ENCODE measurements at regions not wholly inside any gene's neighbourhood (a gene's known extent, or its start where the extent isn't known, plus 50 kb on each side); places are given as distances from the start of the nearest gene placed in this dataset.
"Not testable (repeated sequence)": the region's sequence is repeated elsewhere in the genome, so short reads cannot be mapped to it uniquely, and the experiment has no call there.

GRCh38 chr13:86606264-86606663 is 807.0 kb upstream of the SLITRK6 start:
- in situ Hi-C loops (cut with MboI; ENCODE audit: low sequenced_read_pairs, unreplicated experiment) = no loop called here
- no peak for TF ChIP-seq CTCF (IDR thresholded peaks at IDR 0.05; ENCODE audit: borderline replicate concordance, control extremely low read depth, extremely low read depth, insufficient read depth, missing control alignments)
- DNase-seq (ENCODE audit: low spot score) = no peak

- no peak for DNase-seq (ENCODE audit: low spot score)
- TF ChIP-seq CTCF (IDR thresholded peaks at IDR 0.05; ENCODE audit: borderline replicate concordance, control extremely low read depth, extremely low read depth, insufficient read depth, missing control alignments) = no peak
- in situ Hi-C loops (cut with MboI; ENCODE audit: low sequenced_read_pairs, unreplicated experiment) = no loop called here
Measured at GRCh38 chr13:86608701-86609100, 809.5 kb upstream of the SLITRK6 start.

GRCh38 chr13:86633346-86633745 is 834.1 kb upstream of the SLITRK6 start:
- TF ChIP-seq CTCF (IDR thresholded peaks at IDR 0.05; ENCODE audit: borderline replicate concordance, control extremely low read depth, extremely low read depth, insufficient read depth, missing control alignments) = no peak
- no peak for DNase-seq (ENCODE audit: low spot score)
- in situ Hi-C loops (cut with MboI; ENCODE audit: low sequenced_read_pairs, unreplicated experiment) = no loop called here

- DNase-seq (ENCODE audit: low spot score); in situ Hi-C loops (cut with MboI; ENCODE audit: low sequenced_read_pairs, unreplicated experiment): not testable (repeated sequence)
Measured at GRCh38 chr13:86651171-86651570, 852.0 kb upstream of the SLITRK6 start.

DNA sequence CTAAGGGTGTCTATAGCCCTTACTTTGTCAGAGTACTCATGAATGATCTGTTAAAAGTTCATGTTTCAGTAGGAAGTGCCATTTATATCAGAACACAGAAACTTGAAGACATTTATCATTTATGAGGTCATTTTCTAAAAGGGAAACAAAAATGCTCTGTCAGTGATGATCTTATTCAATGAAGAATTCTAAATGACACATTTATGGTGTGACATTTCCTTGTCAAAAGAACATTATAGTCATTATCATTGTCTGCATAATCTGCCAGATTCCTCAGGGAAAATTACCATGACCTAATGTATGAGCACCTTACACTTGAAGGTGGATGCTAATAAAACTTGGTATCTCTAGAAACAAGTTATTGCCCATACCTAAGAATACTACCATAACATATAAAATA is 853.8 kb upstream of the SLITRK6 start:
- no peak for TF ChIP-seq CTCF (IDR thresholded peaks at IDR 0.05; ENCODE audit: borderline replicate concordance, control extremely low read depth, extremely low read depth, insufficient read depth, missing control alignments)
- in situ Hi-C loops (cut with MboI; ENCODE audit: low sequenced_read_pairs, unreplicated experiment) = no loop called here
- no peak for DNase-seq (ENCODE audit: low spot score)

- TF ChIP-seq CTCF (IDR thresholded peaks at IDR 0.05; ENCODE audit: borderline replicate concordance, control extremely low read depth, extremely low read depth, insufficient read depth, missing control alignments) = no peak
- in situ Hi-C loops (cut with MboI; ENCODE audit: low sequenced_read_pairs, unreplicated experiment) = no loop called here
- no peak for DNase-seq (ENCODE audit: low spot score)
Measured at GRCh38 chr13:86655561-86655960, 856.3 kb upstream of the SLITRK6 start.

DNA sequence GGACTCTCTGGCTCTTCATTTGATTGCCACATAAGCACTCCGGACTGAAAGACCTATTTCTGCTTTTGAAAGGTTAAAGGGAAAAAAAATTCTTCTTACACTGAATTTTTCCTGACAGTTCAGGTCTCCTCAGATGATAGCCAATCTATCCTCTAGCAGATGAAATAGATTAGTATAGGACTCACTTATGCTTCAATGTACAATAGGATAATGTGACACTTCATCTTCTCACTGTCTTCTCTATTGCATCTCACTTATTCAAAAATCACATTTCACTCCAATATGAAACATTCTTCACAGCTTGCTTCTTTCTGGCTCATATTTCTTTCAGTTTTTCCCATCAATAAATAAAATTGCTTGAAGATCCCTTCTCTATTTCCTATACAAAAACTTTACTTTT is 860.9 kb upstream of the SLITRK6 start:
- no peak for TF ChIP-seq CTCF (IDR thresholded peaks at IDR 0.05; ENCODE audit: borderline replicate concordance, control extremely low read depth, extremely low read depth, insufficient read depth, missing control alignments)
- DNase-seq (ENCODE audit: low spot score) = no peak
- in situ Hi-C loops (cut with MboI; ENCODE audit: low sequenced_read_pairs, unreplicated experiment) = no loop called here

Measured in GM13976 (cell line).